HG03280 (cell line): ENCODE measurements at regions not wholly inside any gene's neighbourhood (a gene's known extent, or its start where the extent isn't known, plus 50 kb on each side); places are given as distances from the start of the nearest gene placed in this dataset.

Experiments
- ATAC-seq: cut with Tn5 transposase; IDR thresholded peaks from one replicate; pipeline ENCODE4 v1.9.1; 2021; ENCODE audit warnings: mild to moderate bottlenecking, moderate library complexity; ENCODE audit not compliant: unreplicated experiment

GRCh38 chr9:89953824-89954615 is 349.2 kb downstream of the GADD45G start:
- no peak for ATAC-seq

- ATAC-seq: no peak
Measured at GRCh38 chr9:89955144-89955543, 350.3 kb downstream of the GADD45G start.

GRCh38 chr9:89955626-89956025 is 350.8 kb downstream of the GADD45G start:
- ATAC-seq: no peak

GRCh38 chr9:89956331-89956730 is 351.5 kb downstream of the GADD45G start:
- ATAC-seq: no peak

GRCh38 chr9:89956907-89957306 is 352.1 kb downstream of the GADD45G start:
- ATAC-seq: no peak

GRCh38 chr9:89958086-89958485 is 353.3 kb downstream of the GADD45G start:
- ATAC-seq: no peak

- ATAC-seq: no peak
Measured at GRCh38 chr9:89961616-89962341, 357.0 kb downstream of the GADD45G start.

- no peak for ATAC-seq
Measured at GRCh38 chr9:89963280-89963679, 358.5 kb downstream of the GADD45G start.

GRCh38 chr9:89967527-89967926 is 362.7 kb downstream of the GADD45G start:
- no peak for ATAC-seq

GRCh38 chr9:89969156-89969675 is 364.4 kb downstream of the GADD45G start:
- ATAC-seq: no peak

GRCh38 chr9:89969881-89970639 is 365.2 kb downstream of the GADD45G start:
- no peak for ATAC-seq

- no peak for ATAC-seq
Measured at GRCh38 chr9:89970701-89971100, 365.9 kb downstream of the GADD45G start.

GRCh38 chr9:89972535-89972934 is 367.7 kb downstream of the GADD45G start:
- no peak for ATAC-seq

- no peak for ATAC-seq
Measured at GRCh38 chr9:89974582-89974981, 369.8 kb downstream of the GADD45G start.

- no peak for ATAC-seq
Measured at GRCh38 chr9:89975024-89975423, 370.2 kb downstream of the GADD45G start.

GRCh38 chr9:89975630-89976029 is 370.8 kb downstream of the GADD45G start:
- ATAC-seq: no peak

GRCh38 chr9:89978185-89978584 is 373.4 kb downstream of the GADD45G start:
- ATAC-seq: no peak

GRCh38 chr9:89980600-89980999 is 375.8 kb downstream of the GADD45G start:
- no peak for ATAC-seq

- ATAC-seq: no peak
Measured at GRCh38 chr9:89982016-89982415, 377.2 kb downstream of the GADD45G start.

GRCh38 chr9:89983411-89983810 is 378.6 kb downstream of the GADD45G start:
- ATAC-seq: no peak

GRCh38 chr9:89984214-89984613 is 379.4 kb downstream of the GADD45G start:
- no peak for ATAC-seq
